ENCODE measurements at regions not wholly inside any gene's neighbourhood (a gene's known extent, or its start where the extent isn't known, plus 50 kb on each side); places are given as distances from the start of the nearest gene placed in this dataset.

DNA sequence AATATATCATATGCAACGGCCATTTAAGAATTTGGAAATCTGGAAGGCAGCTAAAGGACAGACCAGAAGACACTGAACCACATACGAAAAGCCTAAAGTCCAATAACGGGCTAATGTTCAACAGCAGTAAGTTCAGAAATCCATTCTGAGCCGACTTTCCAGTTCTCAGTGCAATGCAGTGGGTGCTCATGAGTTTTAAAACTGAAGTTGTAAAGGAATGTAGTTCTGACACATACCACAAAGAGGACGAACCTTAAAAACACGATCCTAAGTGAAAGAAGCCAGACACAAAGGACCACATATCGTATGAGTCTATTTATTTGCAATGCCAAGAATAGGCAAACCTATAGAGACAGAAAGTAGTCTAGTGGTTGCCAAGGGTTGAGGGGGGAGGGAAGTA lies 278.3 kb upstream of the ZFHX3 start:
- TF ChIP-seq, protein P1, sequence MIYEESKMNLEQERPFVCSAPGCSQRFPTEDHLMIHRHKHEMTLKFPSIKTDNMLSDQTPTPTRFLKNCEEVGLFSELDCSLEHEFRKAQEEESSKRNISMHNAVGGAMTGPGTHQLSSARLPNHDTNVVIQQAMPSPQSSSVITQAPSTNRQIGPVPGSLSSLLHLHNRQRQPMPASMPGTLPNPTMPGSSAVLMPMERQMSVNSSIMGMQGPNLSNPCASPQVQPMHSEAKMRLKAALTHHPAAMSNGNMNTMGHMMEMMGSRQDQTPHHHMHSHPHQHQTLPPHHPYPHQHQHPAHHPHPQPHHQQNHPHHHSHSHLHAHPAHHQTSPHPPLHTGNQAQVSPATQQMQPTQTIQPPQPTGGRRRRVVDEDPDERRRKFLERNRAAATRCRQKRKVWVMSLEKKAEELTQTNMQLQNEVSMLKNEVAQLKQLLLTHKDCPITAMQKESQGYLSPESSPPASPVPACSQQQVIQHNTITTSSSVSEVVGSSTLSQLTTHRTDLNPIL (CRISPR knock-in tag; IDR thresholded peaks at IDR 0.05; ENCODE audit: low read depth): no peak
- TF ChIP-seq OSR1 (CRISPR knock-in tag; IDR thresholded peaks at IDR 0.05) (no peak), ZNF70 (CRISPR knock-in tag; IDR thresholded peaks at IDR 0.05) (no peak), TOX (CRISPR knock-in tag; IDR thresholded peaks at IDR 0.05; ENCODE audit: borderline replicate concordance) (no peak), RARB (CRISPR knock-in tag; IDR thresholded peaks at IDR 0.05) (no peak), ZFP3 (CRISPR knock-in tag; IDR thresholded peaks at IDR 0.05) (no peak), TCF4 (CRISPR knock-in tag; IDR thresholded peaks at IDR 0.05; ENCODE audit: borderline replicate concordance) (no peak), ESRRG (CRISPR knock-in tag; IDR thresholded peaks at IDR 0.05) (no peak), ZFP30 (CRISPR knock-in tag; IDR thresholded peaks at IDR 0.05) (no peak), PPARA (CRISPR knock-in tag; IDR thresholded peaks at IDR 0.05; ENCODE audit: borderline replicate concordance) (no peak), ARNTL (CRISPR knock-in tag; IDR thresholded peaks at IDR 0.05; ENCODE audit: borderline replicate concordance, low read depth) (no peak), GLIS3 (CRISPR knock-in tag; IDR thresholded peaks at IDR 0.05) (no peak), SNAI2 (CRISPR knock-in tag; IDR thresholded peaks at IDR 0.05) (no peak), ZNF565 (CRISPR knock-in tag; conservative IDR thresholded peaks at IDR 0.05; ENCODE audit: low read depth) (no peak)
- TF ChIP-seq, protein P2, sequence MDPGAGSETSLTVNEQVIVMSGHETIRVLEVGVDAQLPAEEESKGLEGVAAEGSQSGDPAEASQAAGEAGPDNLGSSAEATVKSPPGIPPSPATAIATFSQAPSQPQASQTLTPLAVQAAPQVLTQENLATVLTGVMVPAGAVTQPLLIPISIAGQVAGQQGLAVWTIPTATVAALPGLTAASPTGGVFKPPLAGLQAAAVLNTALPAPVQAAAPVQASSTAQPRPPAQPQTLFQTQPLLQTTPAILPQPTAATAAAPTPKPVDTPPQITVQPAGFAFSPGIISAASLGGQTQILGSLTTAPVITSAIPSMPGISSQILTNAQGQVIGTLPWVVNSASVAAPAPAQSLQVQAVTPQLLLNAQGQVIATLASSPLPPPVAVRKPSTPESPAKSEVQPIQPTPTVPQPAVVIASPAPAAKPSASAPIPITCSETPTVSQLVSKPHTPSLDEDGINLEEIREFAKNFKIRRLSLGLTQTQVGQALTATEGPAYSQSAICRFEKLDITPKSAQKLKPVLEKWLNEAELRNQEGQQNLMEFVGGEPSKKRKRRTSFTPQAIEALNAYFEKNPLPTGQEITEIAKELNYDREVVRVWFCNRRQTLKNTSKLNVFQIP (CRISPR knock-in tag; IDR thresholded peaks at IDR 0.05; ENCODE audit: borderline replicate concordance, low read depth): no peak
- TF ChIP-seq, protein P3, sequence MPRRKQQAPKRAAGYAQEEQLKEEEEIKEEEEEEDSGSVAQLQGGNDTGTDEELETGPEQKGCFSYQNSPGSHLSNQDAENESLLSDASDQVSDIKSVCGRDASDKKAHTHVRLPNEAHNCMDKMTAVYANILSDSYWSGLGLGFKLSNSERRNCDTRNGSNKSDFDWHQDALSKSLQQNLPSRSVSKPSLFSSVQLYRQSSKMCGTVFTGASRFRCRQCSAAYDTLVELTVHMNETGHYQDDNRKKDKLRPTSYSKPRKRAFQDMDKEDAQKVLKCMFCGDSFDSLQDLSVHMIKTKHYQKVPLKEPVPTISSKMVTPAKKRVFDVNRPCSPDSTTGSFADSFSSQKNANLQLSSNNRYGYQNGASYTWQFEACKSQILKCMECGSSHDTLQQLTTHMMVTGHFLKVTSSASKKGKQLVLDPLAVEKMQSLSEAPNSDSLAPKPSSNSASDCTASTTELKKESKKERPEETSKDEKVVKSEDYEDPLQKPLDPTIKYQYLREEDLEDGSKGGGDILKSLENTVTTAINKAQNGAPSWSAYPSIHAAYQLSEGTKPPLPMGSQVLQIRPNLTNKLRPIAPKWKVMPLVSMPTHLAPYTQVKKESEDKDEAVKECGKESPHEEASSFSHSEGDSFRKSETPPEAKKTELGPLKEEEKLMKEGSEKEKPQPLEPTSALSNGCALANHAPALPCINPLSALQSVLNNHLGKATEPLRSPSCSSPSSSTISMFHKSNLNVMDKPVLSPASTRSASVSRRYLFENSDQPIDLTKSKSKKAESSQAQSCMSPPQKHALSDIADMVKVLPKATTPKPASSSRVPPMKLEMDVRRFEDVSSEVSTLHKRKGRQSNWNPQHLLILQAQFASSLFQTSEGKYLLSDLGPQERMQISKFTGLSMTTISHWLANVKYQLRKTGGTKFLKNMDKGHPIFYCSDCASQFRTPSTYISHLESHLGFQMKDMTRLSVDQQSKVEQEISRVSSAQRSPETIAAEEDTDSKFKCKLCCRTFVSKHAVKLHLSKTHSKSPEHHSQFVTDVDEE (CRISPR knock-in tag; IDR thresholded peaks at IDR 0.05): no peak
- TF ChIP-seq, protein P4, sequence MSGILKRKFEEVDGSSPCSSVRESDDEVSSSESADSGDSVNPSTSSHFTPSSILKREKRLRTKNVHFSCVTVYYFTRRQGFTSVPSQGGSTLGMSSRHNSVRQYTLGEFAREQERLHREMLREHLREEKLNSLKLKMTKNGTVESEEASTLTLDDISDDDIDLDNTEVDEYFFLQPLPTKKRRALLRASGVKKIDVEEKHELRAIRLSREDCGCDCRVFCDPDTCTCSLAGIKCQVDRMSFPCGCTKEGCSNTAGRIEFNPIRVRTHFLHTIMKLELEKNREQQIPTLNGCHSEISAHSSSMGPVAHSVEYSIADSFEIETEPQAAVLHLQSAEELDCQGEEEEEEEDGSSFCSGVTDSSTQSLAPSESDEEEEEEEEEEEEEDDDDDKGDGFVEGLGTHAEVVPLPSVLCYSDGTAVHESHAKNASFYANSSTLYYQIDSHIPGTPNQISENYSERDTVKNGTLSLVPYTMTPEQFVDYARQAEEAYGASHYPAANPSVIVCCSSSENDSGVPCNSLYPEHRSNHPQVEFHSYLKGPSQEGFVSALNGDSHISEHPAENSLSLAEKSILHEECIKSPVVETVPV (CRISPR knock-in tag; IDR thresholded peaks at IDR 0.05): no peak
- ATAC-seq: no peak

DNA sequence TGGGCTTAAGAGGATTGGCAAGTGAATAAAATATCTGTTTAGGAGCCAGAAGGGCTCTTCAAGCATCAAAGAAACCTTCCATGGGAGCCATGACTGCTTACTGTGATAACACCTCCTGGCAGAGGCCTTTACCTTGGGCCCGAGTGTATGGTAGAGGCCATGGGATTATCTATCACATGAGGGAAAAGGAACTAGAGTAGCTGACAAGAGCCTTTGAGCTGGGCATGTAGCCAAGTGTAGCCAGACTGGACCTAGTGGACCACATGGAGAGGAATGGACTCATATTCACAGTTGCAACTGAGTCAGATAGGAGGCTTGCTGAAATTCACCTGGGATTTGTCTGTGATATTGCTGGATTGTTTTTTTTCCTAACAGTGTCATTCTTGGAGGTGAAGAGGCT lies 276.0 kb upstream of the ZFHX3 start:
- no peak for ATAC-seq

DNA sequence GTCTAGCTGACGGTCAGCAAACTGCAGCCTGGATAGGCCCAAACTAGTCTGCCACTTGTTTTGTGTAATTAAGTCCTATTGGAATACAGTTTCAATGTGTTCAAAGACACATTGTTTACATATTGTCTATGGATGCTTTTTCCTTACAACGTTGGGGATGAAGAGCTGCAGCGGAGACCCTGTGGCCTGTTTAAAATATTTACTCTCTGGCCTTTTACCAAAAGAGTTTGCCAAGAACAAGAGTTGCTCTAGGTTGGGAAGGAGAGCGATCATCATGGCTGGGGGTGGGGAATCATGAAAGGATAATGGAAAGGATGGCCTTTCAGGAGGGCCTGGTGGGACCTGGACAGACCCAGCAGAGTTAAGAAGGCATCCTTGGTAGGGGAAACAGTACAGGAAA lies 274.9 kb upstream of the ZFHX3 start:
- no peak for ATAC-seq
- no peak for TF ChIP-seq ISL1 (CRISPR knock-in tag; IDR thresholded peaks at IDR 0.05)
- no peak for TF ChIP-seq ZFP3 (CRISPR knock-in tag; IDR thresholded peaks at IDR 0.05)
- TF ChIP-seq, protein P4 (CRISPR knock-in tag; IDR thresholded peaks at IDR 0.05): no peak
- no peak for TF ChIP-seq ZNF565 (CRISPR knock-in tag; conservative IDR thresholded peaks at IDR 0.05; ENCODE audit: low read depth)
- no peak for TF ChIP-seq ESRRG (CRISPR knock-in tag; IDR thresholded peaks at IDR 0.05)
- TF ChIP-seq TCF4 (CRISPR knock-in tag; IDR thresholded peaks at IDR 0.05; ENCODE audit: borderline replicate concordance): no peak

More for the DNA sequence above, 276.0 kb upstream of the ZFHX3 start:
- no peak for TF ChIP-seq SNAI2 (CRISPR knock-in tag; IDR thresholded peaks at IDR 0.05)

DNA sequence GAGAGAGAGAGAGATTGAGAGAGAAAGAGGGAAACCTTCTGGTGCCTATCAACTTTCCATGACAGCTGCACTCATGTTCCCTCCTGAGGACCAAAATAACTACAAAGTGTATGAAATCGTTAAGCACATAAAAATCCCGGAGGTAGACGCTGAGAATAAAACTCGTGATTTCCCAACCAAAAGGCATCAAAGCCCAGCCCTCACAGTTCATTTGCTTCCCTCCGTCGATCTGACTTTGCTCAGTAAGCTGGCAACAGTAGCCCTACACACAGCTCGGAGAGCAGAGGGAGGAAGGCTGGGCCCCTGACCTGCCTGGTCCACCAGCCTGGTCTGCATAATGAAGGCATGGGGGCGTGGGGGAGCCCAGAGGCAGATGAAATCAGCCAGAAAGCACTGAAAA lies 273.9 kb upstream of the ZFHX3 start:
- ATAC-seq: no peak
- TF ChIP-seq RARB (CRISPR knock-in tag; IDR thresholded peaks at IDR 0.05) (no peak), OSR1 (CRISPR knock-in tag; IDR thresholded peaks at IDR 0.05) (no peak), TCF4 (CRISPR knock-in tag; IDR thresholded peaks at IDR 0.05; ENCODE audit: borderline replicate concordance) (no peak), ISL1 (CRISPR knock-in tag; IDR thresholded peaks at IDR 0.05) (no peak), ESRRG (CRISPR knock-in tag; IDR thresholded peaks at IDR 0.05) (no peak), ARNTL (CRISPR knock-in tag; IDR thresholded peaks at IDR 0.05; ENCODE audit: borderline replicate concordance, low read depth) (no peak), SNAI2 (CRISPR knock-in tag; IDR thresholded peaks at IDR 0.05) (no peak)
- TF ChIP-seq, protein P4 (CRISPR knock-in tag; IDR thresholded peaks at IDR 0.05): no peak
- TF ChIP-seq, protein P3 (CRISPR knock-in tag; IDR thresholded peaks at IDR 0.05): no peak
- TF ChIP-seq, protein P1 (CRISPR knock-in tag; IDR thresholded peaks at IDR 0.05; ENCODE audit: low read depth): no peak

Data from SK-N-SH treated with all-trans-retinoic acid at 6 μM for 48 hours (cell line).